NCI-H345 treated with DMSO at 0.1 percent for 48 hours (cell line): ENCODE measurements at regions not wholly inside any gene's neighbourhood (a gene's known extent, or its start where the extent isn't known, plus 50 kb on each side); places are given as distances from the start of the nearest gene placed in this dataset.

Source experiments
- DNase-seq: peaks from one replicate; lab custom pipeline; 2025; ENCODE audit not compliant: unreplicated experiment; lab: John Stamatoyannopoulos, UW

GRCh38 chr10:128485701-128486235 lies 359.5 kb upstream of the MKI67 start:
- DNase-seq: no peak

DNA sequence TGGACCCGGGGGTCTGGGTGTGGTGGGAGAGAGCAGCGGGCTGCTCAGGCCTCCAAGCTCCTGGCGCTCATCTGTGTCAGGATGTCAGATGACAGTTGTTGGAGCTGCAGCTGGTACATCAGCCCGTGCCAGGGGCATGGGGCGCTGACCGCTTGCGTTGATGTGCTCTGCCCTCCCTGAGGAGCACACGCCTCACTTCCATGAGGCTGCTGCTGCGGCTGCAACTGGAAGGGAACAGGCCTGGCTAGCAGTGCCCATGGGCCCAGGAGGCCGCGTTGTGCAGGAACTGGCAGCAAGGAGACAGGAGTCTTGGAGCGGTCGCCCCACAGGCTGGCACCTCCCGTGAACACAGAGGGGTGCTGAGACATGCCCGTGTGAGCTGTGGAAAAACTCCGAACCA lies 361.3 kb upstream of the MKI67 start:
- no peak for DNase-seq

DNA sequence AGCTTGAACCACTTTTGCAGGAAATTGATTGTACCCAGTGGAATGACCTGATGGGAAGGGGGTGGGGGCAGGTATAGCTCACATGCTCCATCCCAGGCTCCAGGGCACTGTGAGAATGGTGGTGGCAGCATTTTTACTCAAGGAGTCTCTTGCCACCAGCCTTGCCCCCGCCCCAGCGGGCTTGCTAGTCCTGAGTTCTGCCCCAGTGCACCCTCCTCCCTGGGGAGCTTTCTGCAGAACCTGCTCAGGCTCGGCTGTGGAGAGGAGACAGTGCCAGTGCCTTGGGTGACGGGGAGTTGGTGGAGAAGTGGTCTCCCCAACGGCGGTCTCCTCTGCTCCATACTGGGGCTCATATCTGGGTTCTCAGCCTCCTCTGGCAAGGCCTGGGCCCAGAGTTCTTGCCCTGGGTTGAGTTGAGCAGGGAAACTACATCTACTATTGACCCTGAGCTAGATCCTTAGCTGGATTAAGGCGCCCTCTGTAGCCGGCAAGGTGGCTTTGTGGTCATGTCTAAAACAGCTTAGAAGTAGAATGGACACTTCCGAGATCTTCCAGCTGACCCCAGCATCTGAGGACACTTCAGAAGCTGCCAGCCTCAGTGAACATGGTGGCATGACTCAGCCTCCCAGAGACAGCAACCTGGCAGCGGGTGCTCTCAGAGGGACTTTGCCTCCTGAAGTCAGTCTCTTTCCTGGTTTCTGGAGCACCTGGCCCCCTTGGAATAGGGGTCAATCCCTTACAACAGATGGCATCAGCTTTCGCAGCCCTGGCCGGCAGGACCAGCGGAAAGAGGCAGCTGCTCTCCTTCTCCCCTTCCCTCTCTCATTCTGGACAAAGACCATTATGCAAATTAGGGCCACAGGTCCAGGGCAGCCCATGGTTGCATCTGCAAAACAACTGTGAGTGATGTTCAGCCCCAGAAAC lies 363.4 kb upstream of the MKI67 start:
- no peak for DNase-seq

DNA sequence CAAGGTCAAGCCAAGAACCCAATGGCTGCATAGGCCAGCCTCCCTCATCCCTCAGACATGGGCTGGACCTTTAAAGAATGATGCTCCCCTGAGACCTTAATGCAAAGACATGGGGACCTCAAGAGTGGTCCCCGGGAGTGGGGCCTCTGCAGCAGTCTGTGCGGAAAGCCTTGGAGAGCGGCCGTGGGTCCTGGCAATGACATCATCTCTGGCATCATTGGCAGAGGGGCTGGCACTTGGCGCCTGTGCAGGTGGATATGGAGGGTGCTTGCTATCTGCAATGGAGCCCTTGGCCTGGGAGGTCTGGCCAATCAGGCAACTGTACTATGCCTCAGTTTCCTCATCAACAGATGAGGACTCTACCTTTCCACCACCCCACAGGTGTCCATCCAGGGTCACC lies 365.5 kb upstream of the MKI67 start:
- no peak for DNase-seq

GRCh38 chr10:128493811-128494210 lies 367.6 kb upstream of the MKI67 start:
- no peak for DNase-seq

DNA sequence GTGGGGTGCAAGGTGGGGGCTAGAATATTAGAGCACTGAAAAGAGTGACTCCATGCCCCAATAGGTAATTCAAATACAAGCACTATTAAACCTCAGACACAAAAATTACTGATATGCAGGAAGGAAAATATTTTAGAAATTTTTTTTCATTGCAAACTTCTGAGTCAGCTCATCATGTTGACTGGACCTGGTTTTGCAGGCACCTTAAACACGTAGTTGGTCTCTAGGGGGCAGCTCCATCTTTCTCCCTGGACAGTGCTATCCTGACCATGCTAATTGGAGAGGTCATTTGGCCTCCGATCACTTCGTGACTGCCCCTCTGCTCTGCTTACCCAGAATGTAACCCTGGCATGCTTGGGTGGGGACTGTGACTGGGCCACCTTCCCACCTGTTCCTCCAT lies 368.4 kb upstream of the MKI67 start:
- DNase-seq: no peak

DNA sequence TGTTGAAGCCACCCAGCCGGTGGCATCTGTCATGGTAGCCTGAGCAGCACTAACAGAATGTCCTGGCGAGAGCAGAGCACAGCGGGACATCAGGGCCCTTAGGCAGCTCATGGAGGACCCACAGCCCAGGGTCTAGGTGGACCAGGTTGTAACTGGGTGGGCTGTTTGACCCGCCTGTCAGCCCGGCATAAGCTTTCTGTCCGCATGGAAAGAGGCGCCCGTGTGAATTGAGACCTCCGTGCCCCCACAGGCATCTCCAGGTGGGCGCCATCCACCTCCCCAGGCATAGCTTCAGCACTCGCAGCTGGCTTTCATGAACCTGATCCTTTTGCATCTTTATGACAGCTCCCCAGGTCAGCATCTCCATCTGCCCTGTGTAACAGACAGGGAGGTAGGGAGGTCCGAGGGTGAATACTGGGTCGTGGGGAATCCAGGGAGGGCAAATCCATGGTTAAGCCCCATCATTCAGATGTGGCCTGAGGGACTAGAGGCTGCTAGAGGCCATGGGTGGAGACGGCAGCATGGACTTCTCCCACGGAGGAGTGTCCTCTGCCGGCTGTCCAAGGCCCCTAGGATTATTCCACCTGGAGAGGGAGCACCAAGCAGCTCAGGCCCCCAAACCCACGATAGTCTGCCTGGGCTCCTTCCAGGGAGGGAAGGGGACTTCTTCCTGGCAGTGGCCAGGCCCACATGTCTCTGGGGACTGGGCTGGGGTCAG lies 371.6 kb upstream of the MKI67 start:
- DNase-seq: no peak

DNA sequence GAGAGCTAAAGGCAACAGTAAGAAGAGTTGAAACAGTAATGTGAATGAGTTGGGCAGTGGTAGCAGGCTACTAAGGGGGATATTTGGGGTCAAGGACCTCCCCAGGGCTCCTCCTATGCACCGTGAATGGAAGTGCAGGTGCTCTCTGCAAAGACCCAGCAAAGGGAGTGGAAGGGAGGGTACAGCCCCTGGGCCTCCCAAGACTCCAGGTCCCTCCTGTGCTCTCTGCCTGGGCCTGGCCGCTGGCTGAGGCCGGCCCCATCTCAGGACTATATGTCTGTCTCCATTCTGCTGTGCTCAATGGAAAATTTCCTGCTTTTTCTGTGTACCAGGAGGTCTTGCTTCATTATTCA lies 372.1 kb upstream of the MKI67 start:
- no peak for DNase-seq

DNA sequence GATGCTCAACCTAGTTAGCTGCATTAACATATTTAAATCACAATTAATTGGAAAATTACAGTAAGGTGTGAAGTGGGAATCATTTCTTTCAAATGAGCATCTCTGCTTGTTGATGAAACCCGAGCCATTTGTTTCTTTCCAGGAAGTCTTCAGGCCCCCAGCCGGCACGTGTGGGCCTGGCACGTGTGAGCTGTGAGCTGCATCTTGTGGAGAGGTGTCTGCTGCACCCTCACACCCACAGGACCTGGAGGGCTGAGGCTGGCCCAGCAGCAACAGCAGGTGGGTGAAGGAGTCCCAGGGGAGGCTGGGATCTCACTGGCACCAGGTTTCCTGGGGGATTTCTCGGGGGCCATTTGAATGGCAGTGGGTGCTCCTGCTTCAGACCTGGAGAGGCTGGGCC lies 372.5 kb upstream of the MKI67 start:
- no peak for DNase-seq

DNA sequence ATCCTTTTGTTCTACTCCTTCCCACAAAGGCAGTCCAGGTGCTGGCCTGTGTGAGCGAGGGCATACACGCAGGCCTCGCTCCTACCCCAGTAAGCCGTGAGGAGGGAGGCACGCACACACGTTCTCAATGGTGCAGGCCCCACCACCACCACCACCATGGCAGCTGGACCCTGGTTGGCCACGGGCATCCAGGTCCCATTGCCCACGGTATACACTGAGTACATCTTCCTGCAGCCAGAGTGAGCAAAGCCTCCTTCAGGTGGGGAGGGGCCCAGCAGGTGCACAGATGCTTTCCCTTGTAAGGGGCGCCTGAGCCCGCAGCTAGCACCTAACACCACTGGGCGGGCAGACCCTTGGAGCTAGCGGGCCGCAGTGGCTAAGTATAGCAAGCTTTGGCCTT lies 373.3 kb upstream of the MKI67 start:
- no peak for DNase-seq

- no peak for DNase-seq
These were observed 373.7 kb upstream of the MKI67 start for GRCh38 chr10:128499956-128500355.

- no peak for DNase-seq
These were observed 374.4 kb upstream of the MKI67 start for GRCh38 chr10:128500642-128501041.

- no peak for DNase-seq
These were observed 379.1 kb upstream of the MKI67 start for GRCh38 chr10:128505346-128505745.

- DNase-seq: no peak
These were observed 380.2 kb upstream of the MKI67 start for GRCh38 chr10:128506423-128506822.

- no peak for DNase-seq
These were observed 380.8 kb upstream of the MKI67 start for GRCh38 chr10:128507066-128507465.

GRCh38 chr10:128511284-128511683 lies 385.1 kb upstream of the MKI67 start:
- no peak for DNase-seq

GRCh38 chr10:128512767-128513166 lies 386.5 kb upstream of the MKI67 start:
- DNase-seq: no peak

DNA sequence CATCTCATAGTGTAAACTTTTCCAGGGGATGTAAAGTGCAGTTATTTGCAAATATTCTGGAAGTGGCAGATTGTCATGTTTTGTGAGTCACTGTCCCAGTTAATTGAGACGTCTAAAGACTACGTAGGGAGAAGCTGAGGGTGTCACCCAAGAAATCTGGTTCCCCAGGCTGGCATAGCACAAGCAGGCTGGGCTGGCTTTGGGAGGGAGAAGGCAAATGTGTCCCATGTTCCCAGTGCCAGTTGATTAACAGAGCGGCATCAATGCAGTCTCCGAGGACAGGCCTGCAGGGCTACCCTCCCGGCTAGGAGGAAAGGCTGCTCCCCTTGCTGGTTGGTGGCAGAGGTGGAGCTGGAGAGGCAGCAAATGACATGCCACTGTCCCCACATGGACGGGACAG lies 388.3 kb upstream of the MKI67 start:
- no peak for DNase-seq

DNA sequence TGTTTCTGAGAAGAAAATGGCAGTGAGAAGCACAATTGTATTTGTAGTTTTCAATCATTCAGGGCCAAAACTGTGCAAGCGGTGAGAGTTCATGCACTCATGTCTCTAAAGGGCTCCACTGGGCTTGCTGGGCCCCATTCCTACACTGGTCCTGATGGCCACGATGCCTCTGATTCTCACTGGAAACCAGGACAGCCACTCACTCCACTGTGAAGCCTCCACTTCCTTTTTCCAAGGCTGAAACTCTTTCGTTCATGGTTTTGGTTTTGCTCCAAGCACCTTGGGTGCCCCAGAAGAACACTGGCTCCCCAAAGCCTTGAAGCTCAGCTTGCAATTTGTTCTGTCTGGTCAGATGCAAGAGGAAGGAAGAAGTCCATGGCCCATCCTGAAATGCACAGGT lies 390.0 kb upstream of the MKI67 start:
- no peak for DNase-seq

DNA sequence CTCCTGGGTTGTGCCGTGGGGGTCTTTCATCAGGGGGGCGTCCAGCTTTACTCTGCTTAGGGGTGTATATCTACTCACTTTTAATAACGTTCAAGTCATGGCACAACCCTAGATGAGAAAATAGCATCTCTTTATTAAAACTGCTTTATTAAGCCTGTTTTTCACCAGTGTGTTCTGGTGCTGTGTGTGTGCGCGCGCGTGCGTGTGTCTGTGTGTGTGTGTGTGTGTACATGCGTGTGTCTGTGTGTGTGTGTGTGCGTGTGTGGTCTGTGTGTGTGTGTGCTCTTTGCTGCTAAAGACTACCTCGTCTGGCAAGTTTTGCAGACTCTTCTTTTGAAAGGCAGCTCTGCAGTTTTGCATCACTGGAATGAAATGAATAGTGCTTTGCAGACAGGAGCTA lies 390.9 kb upstream of the MKI67 start:
- no peak for DNase-seq

GRCh38 chr10:128518000-128518399 lies 391.8 kb upstream of the MKI67 start:
- no peak for DNase-seq

DNA sequence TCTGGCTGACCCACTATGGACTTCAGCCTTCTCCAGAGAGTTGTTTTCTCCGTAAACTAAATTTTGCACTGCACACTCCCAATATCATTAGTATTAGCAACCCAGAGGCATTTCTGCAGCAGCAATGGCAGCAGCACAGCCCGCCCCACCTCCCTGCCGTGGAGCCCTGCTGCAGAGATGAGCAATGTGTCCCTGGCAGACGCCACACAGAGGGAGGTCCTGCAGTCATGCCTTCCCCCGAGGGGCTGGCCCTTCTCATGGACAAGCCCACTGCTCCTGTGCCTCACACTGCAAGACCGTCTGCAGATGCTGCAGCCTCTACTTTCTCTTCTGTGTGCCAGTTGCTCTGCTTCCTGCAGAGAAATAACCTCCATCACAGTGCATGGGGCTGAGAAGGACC lies 393.4 kb upstream of the MKI67 start:
- DNase-seq: no peak
